ENCODE measurements at regions not wholly inside any gene's neighbourhood (a gene's known extent, or its start where the extent isn't known, plus 50 kb on each side); places are given as distances from the start of the nearest gene placed in this dataset.
A peak's percentile ranks its signal among the peaks of the same experiment; 100 is the strongest.
"Not testable (repeated sequence)": the region's sequence is repeated elsewhere in the genome, so short reads cannot be mapped to it uniquely, and the experiment has no call there.

GRCh38 chr11:12585861-12586260, 88.4 kb upstream of the TEAD1 start:
- DNase-seq (ENCODE audit: low read depth in 3 of 3): no peak

- no peak for DNase-seq (ENCODE audit: low read depth in 3 of 3)
Measured at GRCh38 chr11:12587333-12587991, 86.8 kb upstream of the TEAD1 start.

GRCh38 chr11:12591706-12592105, 82.5 kb upstream of the TEAD1 start:
- no peak for DNase-seq (ENCODE audit: low read depth in 3 of 3)

- DNase-seq (ENCODE audit: low read depth in 3 of 3): no peak
Measured at GRCh38 chr11:12592283-12592682, 81.9 kb upstream of the TEAD1 start.

GRCh38 chr11:12595089-12595847, 79.0 kb upstream of the TEAD1 start:
- not testable (repeated sequence) for DNase-seq (ENCODE audit: low read depth in 3 of 3)

- DNase-seq (ENCODE audit: low read depth in 3 of 3): no peak
Measured at GRCh38 chr11:12598330-12599256, 75.6 kb upstream of the TEAD1 start.

GRCh38 chr11:12599408-12600143, 74.6 kb upstream of the TEAD1 start:
- DNase-seq (ENCODE audit: low read depth in 3 of 3): peak in 2 of 3 experiments; percentile 17 to 42

GRCh38 chr11:12600829-12601228, 73.4 kb upstream of the TEAD1 start:
- no peak for DNase-seq (ENCODE audit: low read depth in 3 of 3)

GRCh38 chr11:12602421-12602820, 71.8 kb upstream of the TEAD1 start:
- DNase-seq (ENCODE audit: low read depth in 3 of 3): no peak

GRCh38 chr11:12603143-12604088, 70.8 kb upstream of the TEAD1 start:
- no peak for DNase-seq (ENCODE audit: low read depth in 3 of 3)

- DNase-seq (ENCODE audit: low read depth in 3 of 3): no peak
Measured at GRCh38 chr11:12604557-12605153, 69.6 kb upstream of the TEAD1 start.

- DNase-seq (ENCODE audit: low read depth in 3 of 3): no peak
Measured at GRCh38 chr11:12606597-12606996, 67.6 kb upstream of the TEAD1 start.

GRCh38 chr11:12608678-12609077, 65.5 kb upstream of the TEAD1 start:
- not testable (repeated sequence) for DNase-seq (ENCODE audit: low read depth in 3 of 3)

GRCh38 chr11:12611352-12611751, 62.9 kb upstream of the TEAD1 start:
- DNase-seq (ENCODE audit: low read depth in 3 of 3): no peak

GRCh38 chr11:12617632-12618031, 56.6 kb upstream of the TEAD1 start:
- no peak for DNase-seq (ENCODE audit: low read depth in 3 of 3)

GRCh38 chr11:12618743-12619540, 55.3 kb upstream of the TEAD1 start:
- DNase-seq (ENCODE audit: low read depth in 3 of 3): no peak

GRCh38 chr11:12623869-12624268, 50.4 kb upstream of the TEAD1 start:
- DNase-seq (ENCODE audit: low read depth in 3 of 3): no peak

All from stimulated activated CD4-positive, alpha-beta T cell treated with anti-CD3 and anti-CD28 coated beads, TNF-alpha, amount 100 ng/mL, for 24 hours (primary cell).